ENCODE measurements at regions not wholly inside any gene's neighbourhood (a gene's known extent, or its start where the extent isn't known, plus 50 kb on each side); places are given as distances from the start of the nearest gene placed in this dataset.

DNA sequence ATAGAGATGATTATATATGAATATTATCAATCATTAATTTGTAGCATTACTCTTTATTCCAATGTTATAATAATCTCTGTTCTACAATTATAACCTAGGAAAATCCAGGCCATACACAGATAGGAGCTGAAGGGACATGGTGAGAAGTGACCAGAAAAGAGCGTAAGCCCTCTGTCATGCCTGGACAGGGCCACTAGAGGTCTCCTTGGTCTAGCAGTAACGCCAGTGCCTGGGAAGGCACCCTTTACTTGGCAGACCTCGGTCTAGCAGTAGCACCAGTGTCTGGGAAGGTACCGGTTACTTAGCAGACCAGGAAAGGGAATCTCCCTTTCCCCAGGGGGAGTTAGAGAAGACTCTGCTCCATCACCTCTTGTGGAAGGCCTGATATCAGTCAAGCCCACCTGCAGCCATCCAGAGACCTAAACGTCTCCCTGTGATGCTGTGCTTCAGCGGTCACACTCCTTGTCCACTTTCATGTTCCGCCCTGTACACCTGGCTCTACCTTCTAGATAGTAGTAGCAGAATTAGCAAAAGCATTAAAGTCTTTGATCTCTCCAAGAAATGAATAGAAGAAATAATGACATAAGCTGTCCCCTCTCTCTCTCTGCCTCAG, 447.5 kb upstream of the FSIP2 start:
- TF ChIP-seq, protein P1, sequence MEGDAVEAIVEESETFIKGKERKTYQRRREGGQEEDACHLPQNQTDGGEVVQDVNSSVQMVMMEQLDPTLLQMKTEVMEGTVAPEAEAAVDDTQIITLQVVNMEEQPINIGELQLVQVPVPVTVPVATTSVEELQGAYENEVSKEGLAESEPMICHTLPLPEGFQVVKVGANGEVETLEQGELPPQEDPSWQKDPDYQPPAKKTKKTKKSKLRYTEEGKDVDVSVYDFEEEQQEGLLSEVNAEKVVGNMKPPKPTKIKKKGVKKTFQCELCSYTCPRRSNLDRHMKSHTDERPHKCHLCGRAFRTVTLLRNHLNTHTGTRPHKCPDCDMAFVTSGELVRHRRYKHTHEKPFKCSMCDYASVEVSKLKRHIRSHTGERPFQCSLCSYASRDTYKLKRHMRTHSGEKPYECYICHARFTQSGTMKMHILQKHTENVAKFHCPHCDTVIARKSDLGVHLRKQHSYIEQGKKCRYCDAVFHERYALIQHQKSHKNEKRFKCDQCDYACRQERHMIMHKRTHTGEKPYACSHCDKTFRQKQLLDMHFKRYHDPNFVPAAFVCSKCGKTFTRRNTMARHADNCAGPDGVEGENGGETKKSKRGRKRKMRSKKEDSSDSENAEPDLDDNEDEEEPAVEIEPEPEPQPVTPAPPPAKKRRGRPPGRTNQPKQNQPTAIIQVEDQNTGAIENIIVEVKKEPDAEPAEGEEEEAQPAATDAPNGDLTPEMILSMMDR (IDR thresholded peaks at IDR 0.05; ENCODE audit: insufficient read depth, low read depth, low read length), result peak; percentile 77
- TF ChIP-seq EZH2 (IDR thresholded peaks at IDR 0.05; ENCODE audit: insufficient read depth, low read length), result no peak
